MM.1S (cell line): ENCODE measurements at regions not wholly inside any gene's neighbourhood (a gene's known extent, or its start where the extent isn't known, plus 50 kb on each side); places are given as distances from the start of the nearest gene placed in this dataset.

Experiments used
- CTCF ChIP-seq: fragments of 300-600 bp; sonication (generic); IDR thresholded peaks from 2 replicates; pipeline ENCODE4 v1.5.1; 2016; ENCODE audit warnings: antibody characterized with exemption, low read length, mixed read lengths
- EZH2phosphoT487 ChIP-seq: fragments of 300-600 bp; sonication (generic); IDR thresholded peaks from 2 replicates; pipeline ENCODE4 v1.6.1; 2018; ENCODE audit warnings: antibody characterized with exemption, low read length

DNA sequence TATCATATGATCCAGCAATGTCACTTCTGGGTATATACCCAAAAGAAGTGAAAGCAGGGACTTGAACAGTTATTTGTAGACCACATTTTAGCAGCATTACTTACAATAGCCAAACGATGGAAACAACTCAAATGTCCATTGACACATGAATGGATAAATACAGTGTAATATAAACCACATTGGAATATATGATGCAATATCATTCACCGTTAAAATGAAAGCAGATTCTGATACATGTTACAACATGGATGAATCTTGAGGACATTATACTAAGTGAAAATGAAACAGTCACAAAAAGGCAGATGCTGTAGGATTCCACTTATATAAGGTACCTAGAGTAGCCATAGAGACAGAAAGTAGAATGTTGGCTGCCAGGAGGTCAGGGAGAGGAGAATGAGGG, 130.5 kb upstream of the SMAD1 start:
- TF ChIP-seq CTCF (no peak), EZH2phosphoT487 (no peak)
